HG03135 (cell line): ENCODE measurements at regions not wholly inside any gene's neighbourhood (a gene's known extent, or its start where the extent isn't known, plus 50 kb on each side); places are given as distances from the start of the nearest gene placed in this dataset.
"Not testable (repeated sequence)": the region's sequence is repeated elsewhere in the genome, so short reads cannot be mapped to it uniquely, and the experiment has no call there.

Experiments
- ATAC-seq: cut with Tn5 transposase; IDR thresholded peaks from one replicate; pipeline ENCODE4 v1.9.1; 2021; ENCODE audit warnings: mild to moderate bottlenecking, moderate library complexity; ENCODE audit not compliant: unreplicated experiment

DNA sequence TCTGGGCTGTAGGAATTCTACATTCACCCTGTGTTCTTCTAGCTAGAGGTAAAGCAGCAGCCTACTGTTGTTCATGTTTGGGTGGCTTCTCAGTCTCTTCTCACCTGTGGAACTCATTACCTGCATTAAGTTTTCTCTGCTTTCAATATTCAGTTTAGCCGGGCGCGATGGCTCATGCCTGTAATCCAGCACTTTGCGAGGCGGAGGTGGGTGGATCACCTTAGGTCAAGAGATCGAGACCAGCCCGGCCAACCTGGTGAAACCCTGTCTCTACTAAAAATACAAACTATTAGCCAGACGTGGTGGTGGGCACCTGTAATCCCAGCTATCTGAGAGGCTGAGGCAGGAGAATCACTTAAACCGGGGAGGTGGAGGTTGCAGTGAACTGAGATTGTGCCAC lies 139.8 kb upstream of the UBE2E3 start:
- no peak for ATAC-seq

- ATAC-seq, result no peak
These were observed 150.6 kb upstream of the UBE2E3 start for GRCh38 chr2:180829836-180830235.

- no peak for ATAC-seq
These were observed 151.1 kb upstream of the UBE2E3 start for GRCh38 chr2:180829261-180829660.

- ATAC-seq, result no peak
These were observed 151.6 kb upstream of the UBE2E3 start for GRCh38 chr2:180828756-180829155.

DNA sequence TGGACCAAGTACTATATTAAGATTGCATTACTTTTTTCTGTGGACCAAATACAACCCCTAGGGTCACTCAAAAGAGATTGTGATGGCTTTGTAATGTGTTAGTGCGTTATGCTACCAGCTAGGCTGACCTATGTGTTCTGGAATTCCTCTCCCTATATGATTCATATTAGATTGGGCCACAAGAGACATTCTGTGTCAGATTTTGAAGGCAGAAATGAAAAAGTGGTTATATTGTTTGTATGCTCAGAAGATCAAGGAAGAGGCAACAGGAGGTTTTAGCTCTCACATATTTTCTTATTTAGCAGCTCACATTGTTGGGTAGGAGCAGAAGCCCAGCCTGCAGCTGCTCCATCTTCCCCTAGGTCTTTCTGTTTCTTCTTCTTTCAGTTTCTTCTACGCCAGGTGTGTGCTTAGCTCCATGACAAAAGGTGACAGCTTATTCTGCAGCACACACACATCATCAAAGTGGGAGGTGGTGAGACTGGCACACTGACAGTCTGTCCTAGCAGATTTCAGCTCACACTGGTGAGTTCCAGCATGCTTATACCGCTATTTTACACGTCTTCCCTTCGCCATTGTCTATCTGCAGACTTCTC lies 156.8 kb upstream of the UBE2E3 start:
- ATAC-seq, result no peak

GRCh38 chr2:180819106-180819505 lies 161.3 kb upstream of the UBE2E3 start:
- no peak for ATAC-seq

DNA sequence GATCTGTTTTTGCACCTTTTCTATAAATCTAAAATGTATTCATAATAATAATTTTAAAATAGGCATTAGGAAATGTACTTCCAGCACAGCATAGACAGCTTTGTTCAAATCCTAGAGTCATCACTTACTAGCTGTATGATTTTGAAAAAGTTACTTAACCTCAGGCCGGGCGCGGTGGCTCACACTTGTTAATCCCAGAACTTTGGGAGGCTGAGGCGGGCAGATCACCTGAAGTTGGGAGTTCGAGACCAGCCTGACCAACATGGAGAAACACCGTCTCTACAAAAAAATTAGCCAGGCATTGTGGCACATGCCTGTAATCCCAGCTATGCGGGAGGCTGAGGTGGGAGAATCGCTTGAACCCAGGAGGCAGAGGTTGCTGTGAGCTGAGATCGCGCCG lies 161.7 kb upstream of the UBE2E3 start:
- not testable (repeated sequence) for ATAC-seq

- no peak for ATAC-seq
These were observed 181.3 kb upstream of the UBE2E3 start for GRCh38 chr2:180799141-180799540.

DNA sequence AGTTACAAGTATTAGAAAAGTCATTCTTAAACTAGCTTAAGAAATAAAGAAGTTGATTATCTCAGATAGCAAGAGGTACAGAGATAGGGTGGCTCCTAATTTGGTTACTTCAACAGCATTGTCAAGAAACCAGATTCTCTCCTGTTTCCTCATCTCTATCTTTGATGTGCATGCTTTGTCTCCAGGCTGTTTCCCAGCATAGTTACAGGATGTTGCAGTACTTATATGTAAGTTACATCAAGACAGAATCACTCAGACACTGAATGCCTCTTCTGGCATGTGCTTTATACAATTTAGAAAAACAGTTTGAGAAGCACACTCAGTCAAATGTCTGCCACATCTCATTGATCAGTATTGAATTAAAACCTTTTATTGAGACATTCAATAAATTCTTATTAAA lies 189.5 kb upstream of the UBE2E3 start:
- no peak for ATAC-seq

DNA sequence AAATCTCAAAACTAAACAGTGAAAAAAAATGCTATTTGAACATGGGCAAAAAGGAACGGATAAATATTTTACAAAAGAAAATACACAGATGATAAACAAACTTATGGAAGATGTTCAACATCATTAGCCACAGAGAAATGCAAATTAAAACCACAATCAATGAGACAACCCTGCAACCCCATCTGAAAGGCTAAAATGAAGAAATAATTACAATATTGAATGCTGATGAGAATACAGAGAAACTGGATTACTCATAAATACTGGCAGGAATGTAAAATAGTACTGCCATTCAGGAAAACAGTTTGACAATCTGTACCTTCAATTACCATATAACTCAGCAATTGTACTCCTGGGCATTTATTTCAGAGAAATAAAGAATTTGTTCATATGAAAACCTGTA lies 193.1 kb upstream of the UBE2E3 start:
- no peak for ATAC-seq

DNA sequence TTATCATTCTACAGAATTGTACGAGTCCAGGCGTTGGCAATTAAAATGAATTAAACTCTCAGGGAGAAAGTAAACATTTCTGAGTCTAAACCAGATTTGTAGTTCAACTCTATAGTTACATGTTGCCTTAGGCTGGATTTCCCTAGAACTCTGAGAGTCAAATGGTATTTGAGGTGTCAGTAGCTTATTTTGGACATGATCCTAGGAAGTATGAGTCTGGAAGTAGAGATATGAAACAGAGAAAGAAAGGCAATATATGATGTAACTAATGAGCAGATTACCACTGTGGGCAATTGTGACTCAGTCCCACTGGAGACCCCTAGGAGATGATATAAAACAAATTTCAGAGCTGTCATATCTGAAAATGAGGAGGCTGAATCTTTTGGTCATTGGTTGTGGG lies 199.1 kb upstream of the UBE2E3 start:
- ATAC-seq, result no peak

DNA sequence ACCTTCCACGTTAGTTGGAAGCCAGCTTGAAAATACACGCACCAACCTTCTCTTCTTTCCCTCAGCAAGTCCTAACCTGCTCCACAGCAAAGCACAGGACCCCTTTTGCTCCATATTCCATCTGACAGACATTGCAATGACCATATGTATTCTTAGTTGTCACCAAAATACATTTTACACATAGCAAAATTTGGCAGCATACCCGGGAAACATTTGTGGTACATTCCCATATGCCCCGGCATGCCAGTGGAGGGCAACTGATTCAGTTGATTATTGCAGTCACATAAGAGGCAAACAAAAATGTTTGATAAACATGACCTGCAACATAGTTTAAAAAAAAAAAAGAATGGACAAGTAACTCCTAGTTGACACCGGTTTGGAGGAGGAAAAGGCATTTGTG lies 202.1 kb upstream of the UBE2E3 start:
- no peak for ATAC-seq

- no peak for ATAC-seq
These were observed 203.5 kb upstream of the UBE2E3 start for GRCh38 chr2:180776921-180777320.

GRCh38 chr2:180775711-180776110 lies 204.7 kb upstream of the UBE2E3 start:
- ATAC-seq, result no peak

- not testable (repeated sequence) for ATAC-seq
These were observed 215.1 kb upstream of the UBE2E3 start for GRCh38 chr2:180765316-180765715.

DNA sequence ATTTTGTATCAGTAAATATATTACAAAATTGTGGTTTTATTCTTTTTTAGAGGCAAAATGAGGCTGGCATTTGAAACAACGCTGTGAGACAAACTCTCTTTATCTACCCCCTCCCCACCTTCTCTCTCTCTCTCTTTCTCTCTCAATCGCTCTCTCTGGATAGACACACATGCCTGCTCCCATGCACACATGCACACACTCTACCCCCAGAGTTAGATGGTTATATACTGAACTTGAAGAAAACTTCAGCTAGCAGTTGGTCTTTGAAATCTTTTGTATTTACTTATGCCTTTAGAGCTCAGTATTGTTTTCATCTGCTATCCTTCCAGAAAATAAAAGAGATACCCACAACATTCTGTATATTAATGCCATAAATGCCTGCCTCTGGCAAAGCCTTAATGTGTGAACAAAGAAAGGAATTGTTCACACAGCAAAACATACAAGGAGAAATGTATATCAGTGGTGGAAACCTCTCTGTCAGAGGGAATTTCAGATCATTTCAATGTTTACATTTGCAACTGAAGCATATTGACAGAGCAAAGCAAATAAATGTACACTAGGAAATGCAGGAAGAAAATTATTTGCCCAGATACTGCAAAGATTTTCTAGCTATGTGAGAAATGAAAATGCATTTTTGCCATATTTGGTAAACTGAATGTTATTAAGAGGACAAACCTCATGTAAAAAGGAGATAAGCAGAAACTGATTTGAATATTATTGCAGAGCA lies 217.0 kb upstream of the UBE2E3 start:
- no peak for ATAC-seq

GRCh38 chr2:180761224-180761623 lies 219.2 kb upstream of the UBE2E3 start:
- no peak for ATAC-seq

GRCh38 chr2:180759631-180760030 lies 220.8 kb upstream of the UBE2E3 start:
- no peak for ATAC-seq

DNA sequence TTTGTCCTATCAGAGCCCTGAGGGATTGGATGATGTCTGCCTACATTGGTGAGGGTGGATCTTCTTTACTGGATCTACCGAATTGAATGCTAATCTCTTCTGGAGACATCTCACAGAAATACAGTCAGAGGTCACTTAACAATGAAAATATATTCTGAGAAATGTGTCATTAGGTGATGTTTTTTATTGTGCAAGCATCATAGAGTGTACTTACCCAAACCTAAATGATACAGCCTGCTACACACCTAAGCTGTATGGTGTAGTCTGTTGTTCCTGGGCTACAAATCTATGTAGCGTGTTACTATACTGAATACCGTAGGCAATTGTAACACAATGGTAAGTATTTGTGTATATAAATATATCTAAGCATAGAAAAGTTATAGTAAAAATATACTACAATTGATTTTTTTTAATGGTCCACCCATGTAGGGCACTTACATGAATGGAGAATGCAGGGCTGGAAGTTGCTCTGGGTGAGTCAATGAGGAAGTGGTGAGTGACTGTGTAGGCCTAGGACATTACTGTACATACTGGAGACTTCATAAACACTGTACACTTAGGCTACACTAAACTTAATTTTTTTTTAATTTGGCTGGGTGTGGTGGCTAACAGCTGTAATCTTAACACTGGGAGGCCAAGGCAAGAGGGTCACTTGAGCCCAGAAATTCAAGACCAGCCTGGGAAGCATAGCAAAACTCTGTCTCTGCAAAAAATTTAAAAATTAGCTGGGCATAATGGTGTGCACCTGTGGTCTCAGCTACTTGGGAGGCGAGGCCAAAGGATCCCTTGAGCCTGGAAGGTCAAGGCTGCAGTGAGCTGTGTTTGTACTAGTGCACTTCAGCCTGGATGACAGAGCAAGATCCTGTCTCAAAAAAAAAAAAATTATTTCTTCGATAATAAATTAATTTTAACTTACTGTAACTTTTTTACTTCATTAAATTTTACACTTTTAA lies 226.3 kb upstream of the UBE2E3 start:
- no peak for ATAC-seq

GRCh38 chr2:180751306-180751920 lies 229.0 kb upstream of the UBE2E3 start:
- no peak for ATAC-seq

DNA sequence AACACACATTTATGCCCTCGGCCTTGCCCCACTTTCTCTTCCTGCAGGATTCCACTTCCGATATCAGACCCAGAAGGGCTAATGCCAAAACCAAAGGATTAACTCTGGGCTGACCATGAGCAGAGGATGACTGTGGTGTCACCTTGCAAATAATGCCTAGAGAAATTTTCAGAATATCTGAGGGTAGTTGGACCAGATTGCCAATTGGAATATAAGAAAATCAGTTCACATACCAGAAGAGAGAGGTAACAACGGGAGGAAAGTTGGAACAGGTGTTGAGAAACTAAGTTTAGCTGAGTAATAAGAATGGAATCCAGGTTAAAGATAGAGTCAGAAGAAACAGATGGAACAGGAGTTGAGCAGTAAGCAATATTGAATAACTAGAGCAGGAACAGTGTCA lies 232.7 kb upstream of the UBE2E3 start:
- ATAC-seq, result no peak
